ENCODE measurements at regions not wholly inside any gene's neighbourhood (a gene's known extent, or its start where the extent isn't known, plus 50 kb on each side); places are given as distances from the start of the nearest gene placed in this dataset.
"Not testable (repeated sequence)": the region's sequence is repeated elsewhere in the genome, so short reads cannot be mapped to it uniquely, and the experiment has no call there.

- ATAC-seq; intact Hi-C loops (cut with DNase I); DNase-seq (ENCODE audit: missing footprints): not testable (repeated sequence)
Measured at GRCh38 chr3:163361357-163361878, 1716.9 kb downstream of the SI start.

- DNase-seq (ENCODE audit: missing footprints) = no peak
- intact Hi-C loops (cut with DNase I) = no loop called here
- ATAC-seq = no peak
Measured at GRCh38 chr3:163347944-163348343, 1730.4 kb downstream of the SI start.

GRCh38 chr3:163335429-163335828 lies 1742.9 kb downstream of the SI start:
- no peak for ATAC-seq
- DNase-seq (ENCODE audit: missing footprints) = no peak
- intact Hi-C loops (cut with DNase I) = no loop called here

GRCh38 chr3:163328680-163329079 lies 1749.6 kb downstream of the SI start:
- intact Hi-C loops (cut with DNase I) = no loop called here
- ATAC-seq (no peak), DNase-seq (ENCODE audit: missing footprints) (no peak)

- ATAC-seq (no peak), DNase-seq (ENCODE audit: missing footprints) (no peak)
- intact Hi-C loops (cut with DNase I) = no loop called here
Measured at GRCh38 chr3:163327086-163327485, 1751.2 kb downstream of the SI start.

- ATAC-seq (no peak), DNase-seq (ENCODE audit: missing footprints) (no peak)
- intact Hi-C loops (cut with DNase I) = no loop called here
Measured at GRCh38 chr3:163315786-163316185, 1762.5 kb downstream of the SI start.

GRCh38 chr3:163306405-163306804 lies 1771.9 kb downstream of the SI start:
- intact Hi-C loops (cut with DNase I) = no loop called here
- ATAC-seq (no peak), DNase-seq (ENCODE audit: missing footprints) (no peak)

GRCh38 chr3:163273694-163274093 lies 1777.1 kb downstream of the OTOL1 start:
- intact Hi-C loops (cut with DNase I) = no loop called here
- no peak for DNase-seq (ENCODE audit: missing footprints)
- no peak for ATAC-seq

- no peak for DNase-seq (ENCODE audit: missing footprints)
- intact Hi-C loops (cut with DNase I) = no loop called here
- no peak for ATAC-seq
Measured at GRCh38 chr3:163266731-163267130, 1770.1 kb downstream of the OTOL1 start.

- intact Hi-C loops (cut with DNase I) = no loop called here
- no peak for ATAC-seq
- DNase-seq (ENCODE audit: missing footprints) = no peak
Measured at GRCh38 chr3:163261618-163262017, 1765.0 kb downstream of the OTOL1 start.

- intact Hi-C loops (cut with DNase I) = no loop called here
- no peak for ATAC-seq
- no peak for DNase-seq (ENCODE audit: missing footprints)
Measured at GRCh38 chr3:163261056-163261455, 1764.4 kb downstream of the OTOL1 start.

- ATAC-seq (no peak), DNase-seq (ENCODE audit: missing footprints) (no peak)
- intact Hi-C loops (cut with DNase I) = no loop called here
Measured at GRCh38 chr3:163218336-163218735, 1721.7 kb downstream of the OTOL1 start.

- ATAC-seq (no peak), DNase-seq (ENCODE audit: missing footprints) (no peak)
- intact Hi-C loops (cut with DNase I) = no loop called here
Measured at GRCh38 chr3:163213838-163214237, 1717.2 kb downstream of the OTOL1 start.

GRCh38 chr3:163196815-163197374 lies 1700.3 kb downstream of the OTOL1 start:
- DNase-seq (ENCODE audit: missing footprints) (no peak), ATAC-seq (no peak)
- intact Hi-C loops (cut with DNase I) = no loop called here

- DNase-seq (ENCODE audit: missing footprints) = no peak
- ATAC-seq = no peak
- intact Hi-C loops (cut with DNase I) = no loop called here
Measured at GRCh38 chr3:163196245-163196644, 1699.6 kb downstream of the OTOL1 start.

- ATAC-seq (no peak), DNase-seq (ENCODE audit: missing footprints) (no peak)
- intact Hi-C loops (cut with DNase I) = no loop called here
Measured at GRCh38 chr3:163185721-163186350, 1689.2 kb downstream of the OTOL1 start.

- ATAC-seq = peak; percentile 39
- intact Hi-C loops (cut with DNase I) = no loop called here
- DNase-seq (ENCODE audit: missing footprints) = no peak
Measured at GRCh38 chr3:163175970-163176369, 1679.4 kb downstream of the OTOL1 start.

GRCh38 chr3:163172513-163172912 lies 1675.9 kb downstream of the OTOL1 start:
- intact Hi-C loops (cut with DNase I); ATAC-seq; DNase-seq (ENCODE audit: missing footprints): not testable (repeated sequence)

GRCh38 chr3:163166197-163166596 lies 1669.6 kb downstream of the OTOL1 start:
- ATAC-seq = no peak
- intact Hi-C loops (cut with DNase I) = no loop called here
- no peak for DNase-seq (ENCODE audit: missing footprints)

- ATAC-seq (no peak), DNase-seq (ENCODE audit: missing footprints) (no peak)
- intact Hi-C loops (cut with DNase I) = no loop called here
Measured at GRCh38 chr3:163159306-163159705, 1662.7 kb downstream of the OTOL1 start.

- intact Hi-C loops (cut with DNase I) = no loop called here
- DNase-seq (ENCODE audit: missing footprints) (no peak), ATAC-seq (no peak)
Measured at GRCh38 chr3:163139600-163139999, 1643.0 kb downstream of the OTOL1 start.
